Fibroblast of lung (primary cell): ENCODE measurements at regions not wholly inside any gene's neighbourhood (a gene's known extent, or its start where the extent isn't known, plus 50 kb on each side); places are given as distances from the start of the nearest gene placed in this dataset.

Source experiments
- DNase-seq, 2 donors: peaks; one replicate each; pipeline versions ENCODE4 v3.0.0 to v3.0.0-alpha.2; 2010; ENCODE audit warnings: low read depth in 2 of 2
- H2AFZ ChIP-seq: 2 replicates; pipeline ENCODE4 v1.5.1; 2012; ENCODE audit warnings: low read length, control low read depth, inconsistent platforms
- H3K27ac ChIP-seq: 2 replicates; pipeline ENCODE4 v1.5.1; 2011; ENCODE audit warnings: low read length, control low read depth; ENCODE audit not compliant: insufficient read depth
- H3K27me3 ChIP-seq: 2 replicates; pipeline ENCODE4 v1.5.1; 2011; ENCODE audit warnings: mild to moderate bottlenecking, low read length; ENCODE audit not compliant: control insufficient read depth, insufficient read depth
- H3K36me3 ChIP-seq: 2 replicates; pipeline ENCODE4 v1.5.1; 2011; ENCODE audit warnings: low read length; ENCODE audit not compliant: control insufficient read depth, insufficient read depth
- H3K4me1 ChIP-seq: 2 replicates; pipeline ENCODE4 v1.5.1; 2011; ENCODE audit warnings: low read length; ENCODE audit not compliant: control insufficient read depth, insufficient read depth; ENCODE audit errors: extremely low read depth
- H3K4me2 ChIP-seq: 2 replicates; pipeline ENCODE4 v1.5.1; 2011; ENCODE audit warnings: low read length, control low read depth; ENCODE audit not compliant: insufficient read depth; ENCODE audit errors: extremely low read depth
- H3K4me3 ChIP-seq, 4 experiments: fragments of 200-600 bp in 1 of 4; sonication (generic) in 1 of 4; replicated peaks in 1 of 4; 2 replicates each; pipeline ENCODE4 v1.5.1; 2011 to 2016; ENCODE audit warnings: low read length in 4 of 4, low read depth in 3 of 4, mild to moderate bottlenecking in 3 of 4, control low read depth in 2 of 4, inconsistent platforms in 1 of 4, mixed read lengths in 1 of 4; ENCODE audit not compliant: insufficient read depth in 1 of 4; ENCODE audit errors: control extremely low read depth in 1 of 4
- H3K79me2 ChIP-seq: 2 replicates; pipeline ENCODE4 v1.5.1; 2012; ENCODE audit warnings: mild to moderate bottlenecking, low read length, inconsistent platforms; ENCODE audit not compliant: control insufficient read depth, insufficient read depth
- H3K9ac ChIP-seq: 2 replicates; pipeline ENCODE4 v1.5.1; 2011; ENCODE audit warnings: mild to moderate bottlenecking, low read length, control low read depth; ENCODE audit not compliant: insufficient read depth
- H3K9me3 ChIP-seq: 2 replicates; pipeline ENCODE4 v1.5.1; 2012; ENCODE audit warnings: low read depth, low read length; ENCODE audit not compliant: control insufficient read depth, insufficient read depth
- H4K20me1 ChIP-seq: 2 replicates; pipeline ENCODE4 v1.5.1; 2011; ENCODE audit warnings: low read length; ENCODE audit not compliant: control insufficient read depth, insufficient read depth; ENCODE audit errors: extremely low read depth
- CTCF ChIP-seq, 2 donors: IDR thresholded peaks in 1 of 2; conservative IDR thresholded peaks in 1 of 2; 1 replicate in 1 of 2; 2 replicates in 1 of 2; pipeline ENCODE4 v1.5.1; 2011 to 2012; ENCODE audit warnings: low read length in 2 of 2, control low read depth in 1 of 2, inconsistent platforms in 1 of 2, low read depth in 1 of 2, mild to moderate bottlenecking in 1 of 2
- EZH2 ChIP-seq: IDR thresholded peaks from 2 replicates; pipeline ENCODE4 v1.5.1; 2012; ENCODE audit warnings: low read length, control low read depth, mild to moderate bottlenecking; ENCODE audit errors: missing control alignments

GRCh38 chr6:50135968-50136367, 86.2 kb upstream of the DEFB112 start:
- H3K27ac ChIP-seq = no peak overlapping the region
- no peaks in the 10 kb centered on the region for H3K36me3 ChIP-seq
- no peak overlapping the region for H2AFZ ChIP-seq
- H3K9me3 ChIP-seq = no peaks in the 10 kb centered on the region
- no peak overlapping the region for H3K9ac ChIP-seq
- no peaks in the 10 kb centered on the region for H3K4me1 ChIP-seq
- TF ChIP-seq CTCF (conservative IDR thresholded peaks at IDR 0.05 in 1 of 2, IDR thresholded peaks at IDR 0.05 in 1 of 2; ENCODE audit: low read depth in 1 of 2, low read length in 2 of 2) = no peak
- no peak for TF ChIP-seq EZH2
- no peak for DNase-seq
- no peaks in the 10 kb centered on the region for H3K27me3 ChIP-seq
- no peak overlapping the region for H3K4me3 ChIP-seq
- no peak overlapping the region for H3K4me2 ChIP-seq
- H4K20me1 ChIP-seq = no peaks in the 10 kb centered on the region
- no peaks in the 10 kb centered on the region for H3K79me2 ChIP-seq

- H2AFZ ChIP-seq = no peak overlapping the region
- H3K4me3 ChIP-seq = no peak overlapping the region
- no peaks in the 10 kb centered on the region for H3K4me1 ChIP-seq
- H3K79me2 ChIP-seq = no peaks in the 10 kb centered on the region
- no peaks in the 10 kb centered on the region for H4K20me1 ChIP-seq
- H3K4me2 ChIP-seq = no peak overlapping the region
- no peak overlapping the region for H3K27ac ChIP-seq
- H3K27me3 ChIP-seq = no peaks in the 10 kb centered on the region
- no peaks in the 10 kb centered on the region for H3K36me3 ChIP-seq
- TF ChIP-seq EZH2 = no peak
- no peak for TF ChIP-seq CTCF (conservative IDR thresholded peaks at IDR 0.05 in 1 of 2, IDR thresholded peaks at IDR 0.05 in 1 of 2; ENCODE audit: low read depth in 1 of 2, low read length in 2 of 2)
- H3K9me3 ChIP-seq = no peaks in the 10 kb centered on the region
- no peak overlapping the region for H3K9ac ChIP-seq
- DNase-seq = no peak
Measured at GRCh38 chr6:50141100-50141499, 91.4 kb upstream of the DEFB112 start.

DNA sequence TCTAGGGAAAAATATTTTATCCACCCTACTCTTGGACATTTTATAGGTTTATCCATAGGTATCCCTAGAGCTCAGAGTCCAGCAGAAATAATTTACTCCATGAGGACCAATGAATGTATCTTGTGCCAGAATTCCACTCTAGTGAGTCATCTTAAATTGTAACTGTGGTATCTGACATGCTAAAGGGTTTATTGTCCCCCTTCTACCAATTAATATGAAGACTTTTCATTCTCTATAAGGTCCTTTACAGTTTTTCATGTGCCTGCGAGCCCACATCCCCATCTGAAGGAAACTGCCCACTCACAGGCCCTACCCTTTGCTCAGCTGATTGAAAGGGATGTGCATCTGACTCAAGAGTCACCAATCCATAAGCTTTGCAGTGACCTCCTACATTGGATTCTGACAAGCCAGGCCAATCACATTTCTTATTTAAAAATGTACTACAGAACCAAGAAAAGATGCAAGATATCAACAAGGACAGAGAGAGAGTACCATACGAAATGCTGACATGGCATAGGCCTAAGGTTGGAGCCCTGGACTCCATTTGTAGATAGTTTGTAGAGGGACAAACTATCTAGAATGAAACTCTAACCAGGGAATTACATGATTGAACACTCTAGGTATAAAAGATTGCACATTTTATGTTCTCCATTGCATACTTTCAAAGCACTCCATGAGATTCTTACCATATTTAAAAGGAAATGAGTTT, 93.4 kb upstream of the DEFB112 start:
- H3K4me3 ChIP-seq = no peak overlapping the region
- no peak overlapping the region for H3K27ac ChIP-seq
- no peaks in the 10 kb centered on the region for H3K4me1 ChIP-seq
- no peaks in the 10 kb centered on the region for H3K9me3 ChIP-seq
- DNase-seq = peak in 1 of 2 donors; percentile 27
- no peak overlapping the region for H3K9ac ChIP-seq
- no peak overlapping the region for H2AFZ ChIP-seq
- TF ChIP-seq EZH2 = no peak
- no peaks in the 10 kb centered on the region for H4K20me1 ChIP-seq
- no peaks in the 10 kb centered on the region for H3K79me2 ChIP-seq
- H3K27me3 ChIP-seq = no peaks in the 10 kb centered on the region
- no peak overlapping the region for H3K4me2 ChIP-seq
- no peaks in the 10 kb centered on the region for H3K36me3 ChIP-seq
